SK-N-SH (cell line): ENCODE measurements at regions not wholly inside any gene's neighbourhood (a gene's known extent, or its start where the extent isn't known, plus 50 kb on each side); places are given as distances from the start of the nearest gene placed in this dataset.

Experiments used
- CTCF ChIA-PET: fragments of 300-600, 350-600 bp; formaldehyde crosslinking; extraction: SDS; loops from one replicate; lab custom pipeline; 2021; lab: Yijun Ruan, JAX
- POLR2A ChIA-PET: fragments of 350-600 bp; sonication (Branson Sonifier 250); formaldehyde crosslinking; extraction: SDS; loops from one replicate; lab custom pipeline; 2020; ENCODE audit warnings: antibody characterized with exemption, inconsistent platforms; lab: Yijun Ruan, JAX
- DNase-seq: peaks from one replicate; pipeline ENCODE4 v3.0.0; 2012
- H2AFZ ChIP-seq: fragments of 200-600 bp; sonication (generic); 2 replicates; pipeline ENCODE4 v1.8.1; 2016; ENCODE audit warnings: antibody characterized with exemption, mild to moderate bottlenecking, low read depth
- H3F3A ChIP-seq: fragments of 200-600 bp; sonication (generic); replicated peaks from 2 replicates; pipeline ENCODE3; 2016; ENCODE audit warnings: antibody characterized with exemption, mild to moderate bottlenecking; ENCODE audit not compliant: insufficient read depth
- H3K27ac ChIP-seq, 2 experiments: fragments of 200-500 bp in 1 of 2; fragments of 200-600 bp in 1 of 2; sonication (Bioruptor generic) in 1 of 2; sonication (generic), shearing (Covaris generic) in 1 of 2; 2 replicates each; pipeline versions ENCODE4 v1.5.1 to v1.6.1; 2014 to 2016; ENCODE audit warnings: low read depth in 2 of 2, inconsistent platforms in 1 of 2, low read length in 1 of 2, mild to moderate bottlenecking in 1 of 2, mixed read lengths in 1 of 2
- H3K27me3 ChIP-seq: fragments of 200-600 bp; sonication (generic), shearing (Covaris generic); 2 replicates; pipeline ENCODE4 v1.6.1; 2016; ENCODE audit warnings: mixed run types; ENCODE audit not compliant: insufficient read depth
- H3K36me3 ChIP-seq, 2 experiments: fragments of 200-500 bp in 1 of 2; fragments of 200-600 bp in 1 of 2; sonication (Bioruptor generic) in 1 of 2; sonication (generic) in 1 of 2; replicated peaks in 1 of 2; 2 replicates each; pipeline versions ENCODE3 to v1.5.1; 2014 to 2016; ENCODE audit warnings: low read length in 1 of 2, mild to moderate bottlenecking in 1 of 2; ENCODE audit not compliant: insufficient read depth in 2 of 2, control insufficient read depth in 1 of 2
- H3K4me1 ChIP-seq, 2 experiments: fragments of 200-500 bp in 1 of 2; fragments of 200-600 bp in 1 of 2; sonication (Bioruptor generic) in 1 of 2; sonication (generic), shearing (Covaris generic) in 1 of 2; 2 replicates each; pipeline versions ENCODE4 v1.5.1 to v1.6.1; 2014 to 2016; ENCODE audit warnings: low read depth in 1 of 2, low read length in 1 of 2, mixed run types in 1 of 2; ENCODE audit not compliant: insufficient read depth in 2 of 2, control insufficient read depth in 1 of 2
- H3K4me2 ChIP-seq: fragments of 200-600 bp; sonication (generic), shearing (Covaris generic); 2 replicates; pipeline ENCODE4 v1.6.1; 2017; ENCODE audit warnings: mixed run types
- H3K4me3 ChIP-seq, 2 experiments: fragments of 200-500 bp in 1 of 2; fragments of 200-600 bp in 1 of 2; sonication (Bioruptor generic) in 1 of 2; sonication (generic), shearing (Covaris generic) in 1 of 2; 2 replicates each; pipeline versions ENCODE4 v1.5.1 to v1.8.1; 2014 to 2016; ENCODE audit warnings: low read depth in 2 of 2, inconsistent platforms in 1 of 2, low read length in 1 of 2, mild to moderate bottlenecking in 1 of 2, mixed read lengths in 1 of 2, moderate library complexity in 1 of 2
- H3K79me2 ChIP-seq: fragments of 200-600 bp; sonication (generic); 2 replicates; pipeline ENCODE4 v1.8.1; 2017; ENCODE audit warnings: mild to moderate bottlenecking; ENCODE audit not compliant: insufficient read depth
- H3K9ac ChIP-seq: fragments of 200-600 bp; sonication (generic); 2 replicates; pipeline ENCODE4 v1.6.1; 2017; ENCODE audit warnings: mixed run types
- H3K9me2 ChIP-seq: fragments of 200-600 bp; sonication (generic); 2 replicates; pipeline ENCODE4 v1.6.1; 2017; ENCODE audit warnings: mixed run types
- H3K9me3 ChIP-seq: fragments of 200-600 bp; sonication (generic); 2 replicates; pipeline ENCODE4 v1.6.1; 2017; ENCODE audit warnings: mixed run types, mild to moderate bottlenecking, moderate library complexity
- H4K20me1 ChIP-seq: fragments of 200-600 bp; sonication (generic); 2 replicates; pipeline ENCODE4 v1.6.1; 2017; ENCODE audit warnings: mild to moderate bottlenecking, mixed run types; ENCODE audit not compliant: insufficient read depth
- ELF1 ChIP-seq: IDR thresholded peaks from 2 replicates; pipeline ENCODE4 v1.4.0; 2012
- EP300 ChIP-seq, 2 experiments: IDR thresholded peaks; 2 replicates each; pipeline versions ENCODE4 v1.4.0 to v1.6.1; 2012; ENCODE audit warnings: borderline replicate concordance in 1 of 2, low read depth in 1 of 2, low read length in 1 of 2
- EZH2phosphoT487 ChIP-seq: fragments of 200-600 bp; sonication (generic); IDR thresholded peaks from 2 replicates; pipeline ENCODE4 v1.6.1; 2017; ENCODE audit warnings: low read depth, mixed run types, mild to moderate bottlenecking, antibody characterized with exemption, moderate library complexity, borderline replicate concordance
- FOXJ3 ChIP-seq: sonication (generic); formaldehyde crosslinking; IDR thresholded peaks from 2 replicates; pipeline ENCODE4 v1.5.1; 2020; ENCODE audit warnings: mild to moderate bottlenecking, missing genetic modification reagents
- FOXM1 ChIP-seq: IDR thresholded peaks from 2 replicates; pipeline ENCODE4 v1.4.0; 2012; ENCODE audit warnings: low read depth, mild to moderate bottlenecking
- JUND ChIP-seq: IDR thresholded peaks from 2 replicates; pipeline ENCODE4 v1.4.0; 2012
- MEF2A ChIP-seq: IDR thresholded peaks from 2 replicates; pipeline ENCODE4 v1.4.0; 2012; ENCODE audit warnings: low read depth, borderline replicate concordance
- MXI1 ChIP-seq: IDR thresholded peaks from 2 replicates; pipeline ENCODE4 v1.6.1; 2012; ENCODE audit warnings: mild to moderate bottlenecking, low read depth, low read length, improper control_type of control experiment
- NFIC ChIP-seq: IDR thresholded peaks from 2 replicates; pipeline ENCODE4 v1.4.0; 2012; ENCODE audit warnings: borderline replicate concordance
- RAD21 ChIP-seq: IDR thresholded peaks from 2 replicates; pipeline ENCODE4 v1.6.1; 2012; ENCODE audit warnings: mild to moderate bottlenecking, low read length
- RCOR1 ChIP-seq: fragments of 150-350 bp; IDR thresholded peaks from 2 replicates; pipeline ENCODE4 v1.6.1; 2017; ENCODE audit warnings: antibody characterized with exemption, low read length
- RFX5 ChIP-seq: IDR thresholded peaks from 2 replicates; pipeline ENCODE4 v1.6.1; 2012; ENCODE audit warnings: mild to moderate bottlenecking, improper control_type of control experiment, low read length
- SIN3A ChIP-seq: IDR thresholded peaks from 2 replicates; pipeline ENCODE4 v1.6.1; 2012; ENCODE audit warnings: low read depth, mild to moderate bottlenecking, low read length, moderate library complexity, borderline replicate concordance
- SMC3 ChIP-seq: IDR thresholded peaks from 2 replicates; pipeline ENCODE4 v1.6.1; 2012; ENCODE audit warnings: low read depth, low read length, improper control_type of control experiment
- TAF1 ChIP-seq: IDR thresholded peaks from 2 replicates; pipeline ENCODE4 v1.6.1; 2012; ENCODE audit warnings: low read depth, mild to moderate bottlenecking, low read length, moderate library complexity, borderline replicate concordance
- TEAD4 ChIP-seq: IDR thresholded peaks from 2 replicates; pipeline ENCODE4 v1.4.0; 2012; ENCODE audit warnings: mild to moderate bottlenecking, borderline replicate concordance; ENCODE audit not compliant: insufficient read depth
- WGBS: methylation state at CpG from one replicate; pipeline ENCODE4 v1.1.6; 2017; ENCODE audit warnings: low lambda C conversion rate; 5-methylcytosine and 5-hydroxymethylcytosine counted together
- TF ChIP-seq, protein P1 (sequence below): IDR thresholded peaks from 2 replicates; pipeline ENCODE4 v1.6.1; 2012; ENCODE audit warnings: mild to moderate bottlenecking, low read depth, low read length, moderate library complexity
- TF ChIP-seq, protein P2 (sequence below): fragments of 150-350 bp; IDR thresholded peaks from 2 replicates; pipeline ENCODE4 v1.6.1; 2017; ENCODE audit warnings: antibody characterized with exemption, low read length, low read depth, borderline replicate concordance
- TF ChIP-seq, protein P3 (sequence below): IDR thresholded peaks from 2 replicates; pipeline ENCODE4; 2012
- TF ChIP-seq, protein P4 (sequence below): IDR thresholded peaks from 2 replicates; pipeline ENCODE4 v1.4.0; 2012; ENCODE audit warnings: low read depth

DNA sequence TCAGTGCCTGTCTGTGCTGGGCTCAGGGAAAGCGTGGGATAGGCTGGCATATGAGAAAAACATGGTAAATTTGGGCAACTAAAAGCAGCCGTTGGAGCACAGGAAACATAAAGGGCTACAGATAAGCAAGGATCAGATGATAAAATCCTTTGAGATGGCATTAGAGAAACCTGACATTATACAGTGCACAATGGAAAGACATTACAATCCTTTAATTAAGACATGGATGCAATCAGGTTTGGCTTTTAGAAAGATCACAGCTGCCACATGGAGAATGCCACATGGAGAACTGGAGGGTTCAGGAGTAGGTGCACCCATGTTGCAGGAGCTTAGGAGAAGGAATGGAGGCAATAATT, 117.3 kb downstream of the CDC42EP3 start (continued):
- TF ChIP-seq FOXM1 (0 out of 2 replicates have a peak, but pooled peaks have one; percentile 63), FOXJ3 (CRISPR knock-in tag) (peak; percentile 98), MEF2A (no peak), TEAD4 (peak; percentile 49; the same call in 1 of the 2 replicates), ELF1 (no peak)
- TF ChIP-seq, protein P1, sequence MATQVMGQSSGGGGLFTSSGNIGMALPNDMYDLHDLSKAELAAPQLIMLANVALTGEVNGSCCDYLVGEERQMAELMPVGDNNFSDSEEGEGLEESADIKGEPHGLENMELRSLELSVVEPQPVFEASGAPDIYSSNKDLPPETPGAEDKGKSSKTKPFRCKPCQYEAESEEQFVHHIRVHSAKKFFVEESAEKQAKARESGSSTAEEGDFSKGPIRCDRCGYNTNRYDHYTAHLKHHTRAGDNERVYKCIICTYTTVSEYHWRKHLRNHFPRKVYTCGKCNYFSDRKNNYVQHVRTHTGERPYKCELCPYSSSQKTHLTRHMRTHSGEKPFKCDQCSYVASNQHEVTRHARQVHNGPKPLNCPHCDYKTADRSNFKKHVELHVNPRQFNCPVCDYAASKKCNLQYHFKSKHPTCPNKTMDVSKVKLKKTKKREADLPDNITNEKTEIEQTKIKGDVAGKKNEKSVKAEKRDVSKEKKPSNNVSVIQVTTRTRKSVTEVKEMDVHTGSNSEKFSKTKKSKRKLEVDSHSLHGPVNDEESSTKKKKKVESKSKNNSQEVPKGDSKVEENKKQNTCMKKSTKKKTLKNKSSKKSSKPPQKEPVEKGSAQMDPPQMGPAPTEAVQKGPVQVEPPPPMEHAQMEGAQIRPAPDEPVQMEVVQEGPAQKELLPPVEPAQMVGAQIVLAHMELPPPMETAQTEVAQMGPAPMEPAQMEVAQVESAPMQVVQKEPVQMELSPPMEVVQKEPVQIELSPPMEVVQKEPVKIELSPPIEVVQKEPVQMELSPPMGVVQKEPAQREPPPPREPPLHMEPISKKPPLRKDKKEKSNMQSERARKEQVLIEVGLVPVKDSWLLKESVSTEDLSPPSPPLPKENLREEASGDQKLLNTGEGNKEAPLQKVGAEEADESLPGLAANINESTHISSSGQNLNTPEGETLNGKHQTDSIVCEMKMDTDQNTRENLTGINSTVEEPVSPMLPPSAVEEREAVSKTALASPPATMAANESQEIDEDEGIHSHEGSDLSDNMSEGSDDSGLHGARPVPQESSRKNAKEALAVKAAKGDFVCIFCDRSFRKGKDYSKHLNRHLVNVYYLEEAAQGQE, result no peak

DNA sequence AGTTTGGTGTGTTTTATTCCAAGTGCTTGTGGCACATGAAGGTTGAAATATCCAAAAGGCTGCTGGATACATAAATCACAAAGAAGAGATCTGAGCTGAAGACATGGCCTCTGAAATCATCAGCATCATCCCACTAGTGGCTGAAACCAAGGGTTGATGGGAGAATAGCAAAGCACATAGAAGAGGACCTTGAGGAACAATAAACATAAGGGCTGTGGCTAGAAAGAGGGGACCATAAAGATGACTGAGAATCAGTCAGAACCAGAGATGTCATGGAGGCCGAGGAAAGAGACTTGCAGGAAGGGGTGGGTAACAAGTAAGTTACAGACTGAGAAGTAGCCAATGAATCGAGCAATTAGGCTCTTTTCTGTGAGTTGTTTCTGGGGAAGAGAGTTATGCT, 116.8 kb downstream of the CDC42EP3 start:
- Histone ChIP-seq H3K4me3 (no peak overlapping the region), H4K20me1 (no peaks in the 10 kb centered on the region), H3K27me3 (no peaks in the 10 kb centered on the region), H3K79me2 (no peaks in the 10 kb centered on the region), H3K9me3 (peaks cover 3% of the 10 kb centered on the region; the same call in 1 of the 2 replicates), H3K9ac (no peak overlapping the region), H3K27ac (peak overlapping the region in 1 of 2 experiments; percentile 99; a peak in 2 of 4 replicates), H2AFZ (no peak overlapping the region), H3K4me1 (peaks cover 0 to 39% of the 10 kb centered on the region in 2 experiments; a peak in 2 of 4 replicates), H3K36me3 (no peaks in the 10 kb centered on the region), H3K4me2 (no peak overlapping the region), H3F3A (no peaks in the 10 kb centered on the region), H3K9me2 (no peaks in the 10 kb centered on the region)
- DNase-seq, result no peak
- 82% methylated on average over 2 of the region's 2 CpGs for WGBS
- ChIA-PET POLR2A (interaction anchor here (1.0 to 3.0 kb wide), 4 partner anchors 111 to 322 kb away, joined by 4 to 22 read pairs (median 5); partner anchors contain the start of gene CDC42EP3), CTCF (interaction anchor here (0.5 to 7.0 kb wide), 13 partner anchors 10 to 336 kb away, joined by 3 to 64 read pairs (median 5); partner anchors contain the start of gene CDC42EP3)
- TF ChIP-seq NFIC, result no peak
- TF ChIP-seq RAD21, result no peak
- no peak for TF ChIP-seq FOXM1
- TF ChIP-seq, protein P2, sequence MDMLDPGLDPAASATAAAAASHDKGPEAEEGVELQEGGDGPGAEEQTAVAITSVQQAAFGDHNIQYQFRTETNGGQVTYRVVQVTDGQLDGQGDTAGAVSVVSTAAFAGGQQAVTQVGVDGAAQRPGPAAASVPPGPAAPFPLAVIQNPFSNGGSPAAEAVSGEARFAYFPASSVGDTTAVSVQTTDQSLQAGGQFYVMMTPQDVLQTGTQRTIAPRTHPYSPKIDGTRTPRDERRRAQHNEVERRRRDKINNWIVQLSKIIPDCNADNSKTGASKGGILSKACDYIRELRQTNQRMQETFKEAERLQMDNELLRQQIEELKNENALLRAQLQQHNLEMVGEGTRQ, result no peak
- no peak for TF ChIP-seq FOXJ3 (CRISPR knock-in tag)
- TF ChIP-seq ELF1, result no peak
- TF ChIP-seq RFX5, result no peak; the same call in 1 of the 2 replicates
- TF ChIP-seq SMC3, result no peak
- no peak for TF ChIP-seq SIN3A
- no peak for TF ChIP-seq EZH2phosphoT487
- TF ChIP-seq, protein P3, sequence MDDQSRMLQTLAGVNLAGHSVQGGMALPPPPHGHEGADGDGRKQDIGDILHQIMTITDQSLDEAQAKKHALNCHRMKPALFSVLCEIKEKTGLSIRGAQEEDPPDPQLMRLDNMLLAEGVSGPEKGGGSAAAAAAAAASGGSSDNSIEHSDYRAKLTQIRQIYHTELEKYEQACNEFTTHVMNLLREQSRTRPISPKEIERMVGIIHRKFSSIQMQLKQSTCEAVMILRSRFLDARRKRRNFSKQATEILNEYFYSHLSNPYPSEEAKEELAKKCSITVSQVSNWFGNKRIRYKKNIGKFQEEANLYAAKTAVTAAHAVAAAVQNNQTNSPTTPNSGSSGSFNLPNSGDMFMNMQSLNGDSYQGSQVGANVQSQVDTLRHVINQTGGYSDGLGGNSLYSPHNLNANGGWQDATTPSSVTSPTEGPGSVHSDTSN, result no peak
- TF ChIP-seq, protein P1, result no peak
- TF ChIP-seq, protein P4, sequence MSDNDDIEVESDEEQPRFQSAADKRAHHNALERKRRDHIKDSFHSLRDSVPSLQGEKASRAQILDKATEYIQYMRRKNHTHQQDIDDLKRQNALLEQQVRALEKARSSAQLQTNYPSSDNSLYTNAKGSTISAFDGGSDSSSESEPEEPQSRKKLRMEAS, result no peak
- no peak for TF ChIP-seq JUND
- no peak for TF ChIP-seq RCOR1
- TF ChIP-seq EP300 (IDR thresholded peaks at IDR 0.05; ENCODE audit: borderline replicate concordance in 1 of 2, low read depth in 1 of 2, low read length in 1 of 2), result no peak
- no peak for TF ChIP-seq MXI1
- no peak for TF ChIP-seq TAF1
